ENCODE measurements at regions not wholly inside any gene's neighbourhood (a gene's known extent, or its start where the extent isn't known, plus 50 kb on each side); places are given as distances from the start of the nearest gene placed in this dataset.

- Histone ChIP-seq H3K9me3 (no peaks in the 10 kb centered on the region), H3K36me3 (no peaks in the 10 kb centered on the region), H3K27ac (no peak overlapping the region), H3K4me1 (replicated peaks) (no peaks in the 10 kb centered on the region), H3K27me3 (replicated peaks; ENCODE audit: insufficient read depth) (no peaks in the 10 kb centered on the region), H3K4me3 (no peak overlapping the region)
- 72% methylated on average over 3 of the region's 3 CpGs for WGBS
- intact Hi-C loops (cut with DNase I), result no loop called here
- DNase-seq (ENCODE audit: low spot score), result no peak
- TF ChIP-seq CTCF (IDR thresholded peaks at IDR 0.05) (no peak), POLR2A (IDR thresholded peaks at IDR 0.05) (no peak), POLR2AphosphoS5 (IDR thresholded peaks at IDR 0.05) (no peak)
Measured at GRCh38 chr13:78133511-78133910, 214.9 kb upstream of the EDNRB start.

- no peak overlapping the region for H3K4me3 ChIP-seq
- H3K9me3 ChIP-seq, result no peaks in the 10 kb centered on the region
- H3K27ac ChIP-seq, result no peak overlapping the region
- TF ChIP-seq CTCF (IDR thresholded peaks at IDR 0.05), result no peak
- no peak for TF ChIP-seq POLR2AphosphoS5 (IDR thresholded peaks at IDR 0.05)
- TF ChIP-seq POLR2A (IDR thresholded peaks at IDR 0.05), result no peak
- intact Hi-C loops (cut with DNase I), result no loop called here
- DNase-seq (ENCODE audit: low spot score), result no peak
- H3K27me3 ChIP-seq (replicated peaks; ENCODE audit: insufficient read depth), result no peaks in the 10 kb centered on the region
- no peaks in the 10 kb centered on the region for H3K4me1 ChIP-seq (replicated peaks)
- no peaks in the 10 kb centered on the region for H3K36me3 ChIP-seq
Measured at GRCh38 chr13:78131811-78132210, 213.2 kb upstream of the EDNRB start.

- Histone ChIP-seq H3K27ac (no peak overlapping the region), H3K36me3 (no peaks in the 10 kb centered on the region), H3K9me3 (no peaks in the 10 kb centered on the region), H3K27me3 (replicated peaks; ENCODE audit: insufficient read depth) (no peaks in the 10 kb centered on the region), H3K4me3 (no peak overlapping the region), H3K4me1 (replicated peaks) (no peaks in the 10 kb centered on the region)
- 91% methylated on average over 2 of the region's 2 CpGs for WGBS
- no peak for DNase-seq (ENCODE audit: low spot score)
- TF ChIP-seq CTCF (IDR thresholded peaks at IDR 0.05) (no peak), POLR2AphosphoS5 (IDR thresholded peaks at IDR 0.05) (no peak), POLR2A (IDR thresholded peaks at IDR 0.05) (no peak)
- intact Hi-C loops (cut with DNase I), result no loop called here
Measured at GRCh38 chr13:78131346-78131745, 212.7 kb upstream of the EDNRB start.

- Histone ChIP-seq H3K36me3 (no peaks in the 10 kb centered on the region), H3K9me3 (no peaks in the 10 kb centered on the region), H3K27ac (no peak overlapping the region), H3K4me1 (replicated peaks) (no peaks in the 10 kb centered on the region), H3K27me3 (replicated peaks; ENCODE audit: insufficient read depth) (no peaks in the 10 kb centered on the region), H3K4me3 (no peak overlapping the region)
- no peak for DNase-seq (ENCODE audit: low spot score)
- TF ChIP-seq POLR2A (IDR thresholded peaks at IDR 0.05) (no peak), POLR2AphosphoS5 (IDR thresholded peaks at IDR 0.05) (no peak)
- intact Hi-C loops (cut with DNase I), result loop anchor here (10.0 kb wide), 1 partner anchor 205 kb away; no protein-coding TSS in a partner anchor
- 12% methylated on average over 2 of the region's 2 CpGs for WGBS
Measured at GRCh38 chr13:78129823-78130222, 211.2 kb upstream of the EDNRB start.

GRCh38 chr13:78129359-78129758 lies 210.7 kb upstream of the EDNRB start:
- intact Hi-C loops (cut with DNase I), result loop anchor here (10.0 kb wide), 1 partner anchor 205 kb away; no protein-coding TSS in a partner anchor
- no peaks in the 10 kb centered on the region for H3K27me3 ChIP-seq (replicated peaks; ENCODE audit: insufficient read depth)
- no peaks in the 10 kb centered on the region for H3K4me1 ChIP-seq (replicated peaks)
- no peak for TF ChIP-seq POLR2A (IDR thresholded peaks at IDR 0.05)
- no peak for TF ChIP-seq POLR2AphosphoS5 (IDR thresholded peaks at IDR 0.05)
- no peak for TF ChIP-seq CTCF (IDR thresholded peaks at IDR 0.05)
- H3K9me3 ChIP-seq, result no peaks in the 10 kb centered on the region
- no peaks in the 10 kb centered on the region for H3K36me3 ChIP-seq
- no peak for DNase-seq (ENCODE audit: low spot score)
- no peak overlapping the region for H3K4me3 ChIP-seq
- no peak overlapping the region for H3K27ac ChIP-seq

All from prostate gland (tissue), 2 donors.